ENCODE measurements at regions not wholly inside any gene's neighbourhood (a gene's known extent, or its start where the extent isn't known, plus 50 kb on each side); places are given as distances from the start of the nearest gene placed in this dataset.

DNA sequence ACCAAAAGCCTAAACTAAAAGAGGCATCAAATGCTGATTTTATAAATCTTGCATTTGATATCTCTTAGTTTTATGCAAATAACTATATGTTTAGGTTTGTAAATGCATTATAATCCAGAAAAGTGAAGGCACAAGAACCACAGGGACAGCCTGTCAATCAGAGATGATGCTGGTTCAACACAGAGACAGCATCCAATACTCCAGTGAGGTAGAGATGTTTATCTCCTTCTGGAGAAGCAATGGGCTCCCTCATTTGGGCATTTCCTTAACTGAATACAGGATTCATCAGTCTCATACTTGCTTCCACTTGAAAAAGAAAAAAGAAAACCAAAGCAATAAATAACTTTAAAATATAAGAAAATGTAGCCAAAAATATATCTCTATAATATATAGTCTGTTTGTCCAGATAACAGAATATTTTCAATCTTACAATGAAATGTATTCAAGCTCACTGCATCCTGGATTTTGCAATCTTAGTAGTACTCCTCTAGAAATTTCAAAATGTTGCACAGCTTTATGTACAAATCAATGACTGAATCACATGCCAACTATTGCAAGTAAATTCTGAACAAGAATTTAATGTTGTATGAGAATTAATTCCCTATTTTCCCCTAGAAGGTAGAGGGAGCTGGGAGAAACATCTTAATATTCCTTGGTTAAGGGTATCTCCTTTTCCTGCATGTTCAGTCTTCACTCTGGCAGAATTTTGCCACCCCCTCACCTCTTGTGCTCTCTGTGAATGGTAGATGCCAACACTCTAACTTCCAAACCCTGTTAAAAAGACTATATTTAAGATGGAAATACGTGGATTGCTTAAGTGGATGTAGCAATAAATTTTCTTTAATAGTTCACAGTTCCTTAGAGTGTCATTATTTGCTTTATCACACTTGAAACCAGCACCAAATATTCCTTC is 191.1 kb upstream of the GAS1 start:
- TF ChIP-seq TAF1 (IDR thresholded peaks at IDR 0.05; ENCODE audit: borderline replicate concordance, insufficient read depth, low read length) (no peak), POLR2AphosphoS5 (IDR thresholded peaks at IDR 0.05; ENCODE audit: low read depth, low read length) (no peak), FOXP2 (optimal IDR thresholded peaks at IDR 0.05; ENCODE audit: borderline replicate concordance, extremely low read depth, extremely low read length, insufficient read depth) (no peak), SIN3A (IDR thresholded peaks at IDR 0.05; ENCODE audit: borderline replicate concordance, insufficient read depth, low read length) (no peak)
- TF ChIP-seq, protein P1, sequence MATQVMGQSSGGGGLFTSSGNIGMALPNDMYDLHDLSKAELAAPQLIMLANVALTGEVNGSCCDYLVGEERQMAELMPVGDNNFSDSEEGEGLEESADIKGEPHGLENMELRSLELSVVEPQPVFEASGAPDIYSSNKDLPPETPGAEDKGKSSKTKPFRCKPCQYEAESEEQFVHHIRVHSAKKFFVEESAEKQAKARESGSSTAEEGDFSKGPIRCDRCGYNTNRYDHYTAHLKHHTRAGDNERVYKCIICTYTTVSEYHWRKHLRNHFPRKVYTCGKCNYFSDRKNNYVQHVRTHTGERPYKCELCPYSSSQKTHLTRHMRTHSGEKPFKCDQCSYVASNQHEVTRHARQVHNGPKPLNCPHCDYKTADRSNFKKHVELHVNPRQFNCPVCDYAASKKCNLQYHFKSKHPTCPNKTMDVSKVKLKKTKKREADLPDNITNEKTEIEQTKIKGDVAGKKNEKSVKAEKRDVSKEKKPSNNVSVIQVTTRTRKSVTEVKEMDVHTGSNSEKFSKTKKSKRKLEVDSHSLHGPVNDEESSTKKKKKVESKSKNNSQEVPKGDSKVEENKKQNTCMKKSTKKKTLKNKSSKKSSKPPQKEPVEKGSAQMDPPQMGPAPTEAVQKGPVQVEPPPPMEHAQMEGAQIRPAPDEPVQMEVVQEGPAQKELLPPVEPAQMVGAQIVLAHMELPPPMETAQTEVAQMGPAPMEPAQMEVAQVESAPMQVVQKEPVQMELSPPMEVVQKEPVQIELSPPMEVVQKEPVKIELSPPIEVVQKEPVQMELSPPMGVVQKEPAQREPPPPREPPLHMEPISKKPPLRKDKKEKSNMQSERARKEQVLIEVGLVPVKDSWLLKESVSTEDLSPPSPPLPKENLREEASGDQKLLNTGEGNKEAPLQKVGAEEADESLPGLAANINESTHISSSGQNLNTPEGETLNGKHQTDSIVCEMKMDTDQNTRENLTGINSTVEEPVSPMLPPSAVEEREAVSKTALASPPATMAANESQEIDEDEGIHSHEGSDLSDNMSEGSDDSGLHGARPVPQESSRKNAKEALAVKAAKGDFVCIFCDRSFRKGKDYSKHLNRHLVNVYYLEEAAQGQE (IDR thresholded peaks at IDR 0.05; ENCODE audit: insufficient read depth in 1 of 2, low read depth in 2 of 2, low read length in 2 of 2): no peak

DNA sequence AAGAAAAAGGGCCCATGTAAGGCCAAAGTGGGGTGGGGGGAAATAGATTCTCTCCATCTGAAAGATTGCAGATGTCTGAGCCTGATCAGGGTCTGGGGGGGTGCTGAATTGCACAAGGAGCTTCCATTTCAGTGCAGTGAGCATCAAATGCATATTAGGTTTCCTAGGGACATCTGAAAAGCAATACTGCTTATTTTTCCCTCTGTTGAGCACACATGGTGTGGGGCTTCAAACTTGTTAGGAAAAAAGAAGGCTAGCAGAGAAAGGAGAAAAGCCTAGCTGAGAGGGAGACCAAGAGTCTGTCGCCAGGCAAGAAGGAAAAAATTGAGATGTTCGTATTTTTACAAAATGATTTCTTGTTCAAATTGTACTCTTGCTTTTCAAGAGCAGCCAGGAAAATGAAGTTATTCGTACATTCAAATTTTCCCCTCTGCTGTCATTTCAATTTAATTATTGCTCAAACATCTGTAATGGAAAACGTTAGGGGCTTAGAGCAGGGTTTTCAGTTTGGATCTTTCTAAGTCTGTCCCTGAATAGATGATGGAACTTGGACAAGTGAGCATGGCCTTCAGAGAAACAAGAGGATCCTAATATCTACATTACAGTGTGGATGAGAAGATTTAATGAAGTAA is 191.9 kb upstream of the GAS1 start:
- TF ChIP-seq, protein P1 (IDR thresholded peaks at IDR 0.05; ENCODE audit: insufficient read depth in 1 of 2, low read depth in 2 of 2, low read length in 2 of 2): no peak
- TF ChIP-seq TAF1 (IDR thresholded peaks at IDR 0.05; ENCODE audit: borderline replicate concordance, insufficient read depth, low read length): no peak
- TF ChIP-seq POLR2AphosphoS5 (IDR thresholded peaks at IDR 0.05; ENCODE audit: low read depth, low read length): no peak
- TF ChIP-seq FOXP2 (optimal IDR thresholded peaks at IDR 0.05; ENCODE audit: borderline replicate concordance, extremely low read depth, extremely low read length, insufficient read depth): no peak
- no peak for TF ChIP-seq SIN3A (IDR thresholded peaks at IDR 0.05; ENCODE audit: borderline replicate concordance, insufficient read depth, low read length)

DNA sequence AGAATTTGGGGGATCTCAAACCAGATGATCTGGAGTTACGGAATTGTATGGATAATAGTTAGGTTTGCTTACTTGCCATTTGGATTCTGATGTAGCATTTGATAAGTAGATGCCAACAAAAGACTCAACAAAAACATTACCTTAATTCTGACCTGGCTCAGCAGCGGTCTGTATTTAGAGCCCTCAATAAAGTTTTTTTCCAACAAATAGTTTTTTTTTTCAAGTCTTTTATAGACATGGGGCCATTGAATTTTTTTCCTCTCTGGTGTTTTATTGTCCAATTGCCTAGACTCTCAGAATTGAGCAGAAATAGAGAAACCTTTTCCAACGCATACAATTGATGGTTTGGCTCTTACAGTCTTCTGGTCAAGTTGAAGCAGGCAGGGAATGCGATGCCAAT is 192.8 kb upstream of the GAS1 start:
- TF ChIP-seq FOXP2 (optimal IDR thresholded peaks at IDR 0.05; ENCODE audit: borderline replicate concordance, extremely low read depth, extremely low read length, insufficient read depth): no peak
- TF ChIP-seq TAF1 (IDR thresholded peaks at IDR 0.05; ENCODE audit: borderline replicate concordance, insufficient read depth, low read length): no peak
- no peak for TF ChIP-seq POLR2AphosphoS5 (IDR thresholded peaks at IDR 0.05; ENCODE audit: low read depth, low read length)

DNA sequence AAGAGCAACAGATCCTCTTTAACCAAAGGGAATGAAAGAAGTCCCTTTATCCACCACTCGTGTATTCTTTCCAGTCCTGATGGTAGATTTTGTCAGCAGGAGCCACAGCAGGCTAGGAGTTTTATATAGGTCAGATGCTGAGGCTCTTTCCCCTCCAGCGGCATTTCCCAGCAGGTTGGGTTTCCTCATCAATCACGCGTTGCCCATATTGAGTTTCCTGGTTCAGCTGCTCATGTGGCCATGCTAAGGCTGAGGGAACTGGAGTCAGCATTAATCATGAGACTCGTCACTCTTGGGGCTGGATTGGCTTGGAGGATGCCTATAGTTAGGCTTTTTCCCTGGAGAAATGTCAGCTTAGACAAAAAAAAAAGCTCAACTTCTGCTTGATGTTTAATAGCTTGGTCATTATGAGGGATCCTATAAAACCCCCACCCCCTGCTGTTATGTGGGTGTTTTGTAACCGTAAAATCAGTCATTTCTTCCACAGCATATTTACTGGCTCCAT is 193.4 kb upstream of the GAS1 start:
- TF ChIP-seq, protein P1 (IDR thresholded peaks at IDR 0.05; ENCODE audit: insufficient read depth in 1 of 2, low read depth in 2 of 2, low read length in 2 of 2): no peak

DNA sequence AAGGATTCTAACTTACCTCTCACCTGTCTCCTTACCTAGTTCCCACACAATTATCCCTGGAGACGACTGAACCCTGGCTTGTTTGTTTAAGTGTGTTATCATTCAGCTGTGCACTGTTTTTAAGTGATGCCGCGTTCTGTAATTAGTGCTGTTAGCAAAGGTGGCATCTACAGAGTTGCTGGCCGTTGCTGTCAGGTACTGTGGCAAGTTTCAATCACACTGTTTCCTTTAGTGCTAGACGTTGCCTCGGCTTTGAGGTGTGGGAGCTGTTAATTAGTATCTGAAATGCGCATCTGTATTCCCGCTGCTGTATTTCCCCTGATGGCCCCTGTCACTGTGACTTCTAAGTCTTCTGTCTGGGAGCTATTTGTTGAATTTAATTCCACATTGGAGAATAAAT is 193.8 kb upstream of the GAS1 start:
- TF ChIP-seq, protein P1 (IDR thresholded peaks at IDR 0.05; ENCODE audit: insufficient read depth in 1 of 2, low read depth in 2 of 2, low read length in 2 of 2): no peak
- TF ChIP-seq POLR2AphosphoS5 (IDR thresholded peaks at IDR 0.05; ENCODE audit: low read depth, low read length) (no peak), TAF1 (IDR thresholded peaks at IDR 0.05; ENCODE audit: borderline replicate concordance, insufficient read depth, low read length) (no peak), SIN3A (IDR thresholded peaks at IDR 0.05; ENCODE audit: borderline replicate concordance, insufficient read depth, low read length) (no peak), FOXP2 (optimal IDR thresholded peaks at IDR 0.05; ENCODE audit: borderline replicate concordance, extremely low read depth, extremely low read length, insufficient read depth) (no peak)

Measured in PFSK-1 (cell line).